ENCODE measurements at regions not wholly inside any gene's neighbourhood (a gene's known extent, or its start where the extent isn't known, plus 50 kb on each side); places are given as distances from the start of the nearest gene placed in this dataset.

GRCh38 chr16:54356391-54356790, 69.8 kb upstream of the IRX3 start:
- H3K18ac ChIP-seq (ENCODE audit: low read depth in 1 of 2, low read length in 2 of 2): no peak overlapping the region
- no peak overlapping the region for H3K4ac ChIP-seq (ENCODE audit: low read depth in 1 of 2, low read length in 2 of 2)
- H2BK12ac ChIP-seq (ENCODE audit: low read length in 2 of 2): no peak overlapping the region
- no peak overlapping the region for H3K4me2 ChIP-seq (ENCODE audit: low read length, poor library complexity, severe bottlenecking)
- H3K79me1 ChIP-seq (replicated peaks; ENCODE audit: low read length, poor library complexity, severe bottlenecking): no peaks in the 10 kb centered on the region
- no peak overlapping the region for H2AK5ac ChIP-seq (ENCODE audit: low read length, severe bottlenecking)
- peaks cover 0 to 3% of the 10 kb centered on the region in 2 experiments for H3K27me3 ChIP-seq (ENCODE audit: control insufficient read depth in 1 of 2, insufficient read depth in 1 of 2, low read length in 2 of 2)
- no peak overlapping the region for H3K23ac ChIP-seq (ENCODE audit: low read length in 2 of 2)
- no peak overlapping the region for H2BK15ac ChIP-seq (ENCODE audit: low read depth, poor library complexity, severe bottlenecking)
- no peaks in the 10 kb centered on the region for H3K4me1 ChIP-seq (ENCODE audit: control insufficient read depth, insufficient read depth, low read depth, low read length)
- no peak overlapping the region for H3K4me3 ChIP-seq (ENCODE audit: insufficient read depth in 1 of 2, low read depth in 1 of 2, low read length in 2 of 2)
- H3K36me3 ChIP-seq (ENCODE audit: control insufficient read depth in 1 of 2, insufficient read depth in 2 of 2, low read depth in 1 of 2, low read length in 2 of 2): no peaks in the 10 kb centered on the region
- H4K91ac ChIP-seq (ENCODE audit: low read length): no peak overlapping the region
- no peak overlapping the region for H2BK5ac ChIP-seq (ENCODE audit: low read depth, low read length, poor library complexity, severe bottlenecking)
- no peak overlapping the region for H2BK120ac ChIP-seq (ENCODE audit: low read depth, low read length)
- WGBS: 56% methylated on average over 1 of the region's 1 CpG
- no peak for DNase-seq
- no peak overlapping the region for H3K27ac ChIP-seq (ENCODE audit: low read length, poor library complexity, severe bottlenecking)
- H3K14ac ChIP-seq (ENCODE audit: low read length in 2 of 2): no peak overlapping the region
- no peak overlapping the region for H2AFZ ChIP-seq (ENCODE audit: low read depth, low read length)
- no peak overlapping the region for H4K8ac ChIP-seq (ENCODE audit: low read length)
- H3K9me3 ChIP-seq (ENCODE audit: control insufficient read depth, low read length): peaks cover 17% of the 10 kb centered on the region
- H3K9ac ChIP-seq (ENCODE audit: low read length): no peak overlapping the region

GRCh38 chr16:54355251-54355650, 68.7 kb upstream of the IRX3 start:
- no peak overlapping the region for H4K8ac ChIP-seq (ENCODE audit: low read length)
- H2BK15ac ChIP-seq (ENCODE audit: low read depth, poor library complexity, severe bottlenecking): no peak overlapping the region
- H3K4me2 ChIP-seq (ENCODE audit: low read length, poor library complexity, severe bottlenecking): no peak overlapping the region
- peak; percentile 34 for DNase-seq
- H3K4me3 ChIP-seq (ENCODE audit: insufficient read depth in 1 of 2, low read depth in 1 of 2, low read length in 2 of 2): no peak overlapping the region
- H4K91ac ChIP-seq (ENCODE audit: low read length): no peak overlapping the region
- H3K23ac ChIP-seq (ENCODE audit: low read length in 2 of 2): no peak overlapping the region
- peaks cover 2% of the 10 kb centered on the region for H3K4me1 ChIP-seq (ENCODE audit: control insufficient read depth, insufficient read depth, low read depth, low read length)
- H3K9me3 ChIP-seq (ENCODE audit: control insufficient read depth, low read length): peaks cover 22% of the 10 kb centered on the region
- no peak overlapping the region for H2AFZ ChIP-seq (ENCODE audit: low read depth, low read length)
- no peak overlapping the region for H3K4ac ChIP-seq (ENCODE audit: low read depth in 1 of 2, low read length in 2 of 2)
- no peak overlapping the region for H2BK5ac ChIP-seq (ENCODE audit: low read depth, low read length, poor library complexity, severe bottlenecking)
- H3K36me3 ChIP-seq (ENCODE audit: control insufficient read depth in 1 of 2, insufficient read depth in 2 of 2, low read depth in 1 of 2, low read length in 2 of 2): no peaks in the 10 kb centered on the region
- no peak overlapping the region for H2AK5ac ChIP-seq (ENCODE audit: low read length, severe bottlenecking)
- no peak overlapping the region for H3K27ac ChIP-seq (ENCODE audit: low read length, poor library complexity, severe bottlenecking)
- no peak overlapping the region for H2BK120ac ChIP-seq (ENCODE audit: low read depth, low read length)
- no peaks in the 10 kb centered on the region for H3K79me1 ChIP-seq (replicated peaks; ENCODE audit: low read length, poor library complexity, severe bottlenecking)
- no peak overlapping the region for H3K18ac ChIP-seq (ENCODE audit: low read depth in 1 of 2, low read length in 2 of 2)
- H3K9ac ChIP-seq (ENCODE audit: low read length): no peak overlapping the region
- WGBS: 17% methylated on average over 1 of the region's 1 CpG
- H2BK12ac ChIP-seq (ENCODE audit: low read length in 2 of 2): no peak overlapping the region
- no peak overlapping the region for H3K14ac ChIP-seq (ENCODE audit: low read length in 2 of 2)
- peaks cover 0 to 3% of the 10 kb centered on the region in 2 experiments for H3K27me3 ChIP-seq (ENCODE audit: control insufficient read depth in 1 of 2, insufficient read depth in 1 of 2, low read length in 2 of 2)

GRCh38 chr16:54353097-54353496, 66.5 kb upstream of the IRX3 start:
- no peak overlapping the region for H3K9ac ChIP-seq (ENCODE audit: low read length)
- H2BK15ac ChIP-seq (ENCODE audit: low read depth, poor library complexity, severe bottlenecking): no peak overlapping the region
- no peak overlapping the region for H2AFZ ChIP-seq (ENCODE audit: low read depth, low read length)
- no peak overlapping the region for H3K14ac ChIP-seq (ENCODE audit: low read length in 2 of 2)
- 87% methylated on average over 2 of the region's 3 CpGs for WGBS
- H2BK12ac ChIP-seq (ENCODE audit: low read length in 2 of 2): no peak overlapping the region
- no peak overlapping the region for H3K23ac ChIP-seq (ENCODE audit: low read length in 2 of 2)
- no peak for DNase-seq
- H3K4me1 ChIP-seq (ENCODE audit: control insufficient read depth, insufficient read depth, low read depth, low read length): peaks cover 2% of the 10 kb centered on the region
- H4K8ac ChIP-seq (ENCODE audit: low read length): no peak overlapping the region
- H2BK120ac ChIP-seq (ENCODE audit: low read depth, low read length): no peak overlapping the region
- H3K4me3 ChIP-seq (ENCODE audit: insufficient read depth in 1 of 2, low read depth in 1 of 2, low read length in 2 of 2): no peak overlapping the region
- H3K4ac ChIP-seq (ENCODE audit: low read depth in 1 of 2, low read length in 2 of 2): no peak overlapping the region
- H2BK5ac ChIP-seq (ENCODE audit: low read depth, low read length, poor library complexity, severe bottlenecking): no peak overlapping the region
- H3K9me3 ChIP-seq (ENCODE audit: control insufficient read depth, low read length): peaks cover 34% of the 10 kb centered on the region
- H3K27me3 ChIP-seq (ENCODE audit: control insufficient read depth in 1 of 2, insufficient read depth in 1 of 2, low read length in 2 of 2): no peaks in the 10 kb centered on the region
- H3K79me1 ChIP-seq (replicated peaks; ENCODE audit: low read length, poor library complexity, severe bottlenecking): no peaks in the 10 kb centered on the region
- no peaks in the 10 kb centered on the region for H3K36me3 ChIP-seq (ENCODE audit: control insufficient read depth in 1 of 2, insufficient read depth in 2 of 2, low read depth in 1 of 2, low read length in 2 of 2)
- H3K27ac ChIP-seq (ENCODE audit: low read length, poor library complexity, severe bottlenecking): no peak overlapping the region
- no peak overlapping the region for H2AK5ac ChIP-seq (ENCODE audit: low read length, severe bottlenecking)
- H3K4me2 ChIP-seq (ENCODE audit: low read length, poor library complexity, severe bottlenecking): no peak overlapping the region
- no peak overlapping the region for H4K91ac ChIP-seq (ENCODE audit: low read length)
- no peak overlapping the region for H3K18ac ChIP-seq (ENCODE audit: low read depth in 1 of 2, low read length in 2 of 2)

- Histone ChIP-seq H3K36me3 (ENCODE audit: control insufficient read depth in 1 of 2, insufficient read depth in 2 of 2, low read depth in 1 of 2, low read length in 2 of 2) (no peaks in the 10 kb centered on the region), H3K27me3 (ENCODE audit: control insufficient read depth in 1 of 2, insufficient read depth in 1 of 2, low read length in 2 of 2) (no peaks in the 10 kb centered on the region), H2BK5ac (ENCODE audit: low read depth, low read length, poor library complexity, severe bottlenecking) (no peak overlapping the region), H3K4me1 (ENCODE audit: control insufficient read depth, insufficient read depth, low read depth, low read length) (peaks cover 6% of the 10 kb centered on the region), H3K4me3 (ENCODE audit: insufficient read depth in 1 of 2, low read depth in 1 of 2, low read length in 2 of 2) (no peak overlapping the region), H3K9me3 (ENCODE audit: control insufficient read depth, low read length) (peaks cover 34% of the 10 kb centered on the region), H2AFZ (ENCODE audit: low read depth, low read length) (no peak overlapping the region), H3K4me2 (ENCODE audit: low read length, poor library complexity, severe bottlenecking) (no peak overlapping the region), H4K8ac (ENCODE audit: low read length) (no peak overlapping the region), H2BK120ac (ENCODE audit: low read depth, low read length) (no peak overlapping the region), H3K79me1 (replicated peaks; ENCODE audit: low read length, poor library complexity, severe bottlenecking) (no peaks in the 10 kb centered on the region), H3K18ac (ENCODE audit: low read depth in 1 of 2, low read length in 2 of 2) (no peak overlapping the region), H2BK12ac (ENCODE audit: low read length in 2 of 2) (no peak overlapping the region), H3K27ac (ENCODE audit: low read length, poor library complexity, severe bottlenecking) (no peak overlapping the region), H2BK15ac (ENCODE audit: low read depth, poor library complexity, severe bottlenecking) (no peak overlapping the region), H2AK5ac (ENCODE audit: low read length, severe bottlenecking) (no peak overlapping the region), H3K14ac (ENCODE audit: low read length in 2 of 2) (no peak overlapping the region), H3K9ac (ENCODE audit: low read length) (no peak overlapping the region), H4K91ac (ENCODE audit: low read length) (no peak overlapping the region), H3K4ac (ENCODE audit: low read depth in 1 of 2, low read length in 2 of 2) (no peak overlapping the region), H3K23ac (ENCODE audit: low read length in 2 of 2) (no peak overlapping the region)
- no peak for DNase-seq
- 96% methylated on average over 2 of the region's 5 CpGs for WGBS
Measured at GRCh38 chr16:54351171-54351570, 64.6 kb upstream of the IRX3 start.
